Gastroesophageal sphincter (tissue), 4 donors: ENCODE measurements at regions not wholly inside any gene's neighbourhood (a gene's known extent, or its start where the extent isn't known, plus 50 kb on each side); places are given as distances from the start of the nearest gene placed in this dataset.

Experiments
- ATAC-seq: fragments of 150-250 bp; one replicate; pipeline ENCODE4 v1.9.1; 2016; ENCODE audit warnings: mild to moderate bottlenecking, moderate library complexity
- H3K27ac ChIP-seq, 4 donors: fragments of 200-600 bp; sonication (generic) in 3 of 4; 1 replicate in 3 of 4; 2 replicates in 1 of 4; pipeline ENCODE4 v1.5.1; 2016 to 2019
- H3K27me3 ChIP-seq: fragments of 200-600 bp; sonication (generic); one replicate; pipeline ENCODE4 v1.5.1; 2019
- H3K36me3 ChIP-seq, 2 donors: fragments of 200-600 bp; sonication (generic); one replicate each; pipeline ENCODE4 v1.5.1; 2019; ENCODE audit warnings: control low read depth in 1 of 2
- H3K4me1 ChIP-seq, 3 donors: fragments of 200-600 bp; sonication (generic); 1 replicate in 2 of 3; 2 replicates in 1 of 3; pipeline ENCODE4 v1.5.1; 2016 to 2019; ENCODE audit warnings: control low read depth in 2 of 3
- H3K4me3 ChIP-seq, 2 donors: fragments of 200-600 bp; sonication (generic); one replicate each; pipeline ENCODE4 v1.5.1; 2019; ENCODE audit warnings: mild to moderate bottlenecking in 1 of 2, moderate library complexity in 1 of 2
- H3K9me3 ChIP-seq, 3 donors: fragments of 200-600 bp; sonication (generic); one replicate each; pipeline ENCODE4 v1.5.1; 2017 to 2019; ENCODE audit warnings: control low read depth in 2 of 3
- CTCF ChIP-seq, 4 experiments: fragments of 200-600 bp in 2 of 4; fragments of 450-650 bp in 2 of 4; sonication (generic) in 1 of 4; IDR thresholded peaks; one replicate each; pipeline ENCODE4 v1.5.1; 2017 to 2019; ENCODE audit warnings: antibody characterized with exemption in 4 of 4, mild to moderate bottlenecking in 2 of 4, moderate library complexity in 2 of 4
- EP300 ChIP-seq: sonication (generic); formaldehyde crosslinking; IDR thresholded peaks from one replicate; pipeline ENCODE4 v1.6.1; 2017; ENCODE audit warnings: antibody characterized with exemption, mild to moderate bottlenecking
- POLR2A ChIP-seq, 2 donors: fragments of 450-650 bp; IDR thresholded peaks; one replicate each; pipeline ENCODE4 v1.6.1; 2017; ENCODE audit warnings: antibody characterized with exemption in 2 of 2, mild to moderate bottlenecking in 2 of 2, moderate library complexity in 1 of 2
- POLR2AphosphoS5 ChIP-seq: sonication (generic); formaldehyde crosslinking; IDR thresholded peaks from one replicate; pipeline ENCODE4 v1.6.1; 2017; ENCODE audit warnings: antibody characterized with exemption
- WGBS, 2 donors: methylation state at CpG; one replicate each; pipeline ENCODE4 v1.1.5; 2018; ENCODE audit warnings: low coverage in 1 of 2; 5-methylcytosine and 5-hydroxymethylcytosine counted together

GRCh38 chr20:56761393-56761792 lies 132.3 kb downstream of the TFAP2C start:
- TF ChIP-seq POLR2AphosphoS5 (no peak), POLR2A (IDR thresholded peaks at IDR 0.05) (no peak), CTCF (IDR thresholded peaks at IDR 0.05) (no peak), EP300 (no peak)

GRCh38 chr20:56762401-56762800 lies 133.3 kb downstream of the TFAP2C start:
- H3K9me3 ChIP-seq: no peaks in the 10 kb centered on the region
- peaks cover 11% of the 10 kb centered on the region for H3K27me3 ChIP-seq
- WGBS, 2 donors: 59 to 100% methylated on average over 1 to 2 of the region's 4 CpGs
- H3K27ac ChIP-seq: no peak overlapping the region
- H3K4me1 ChIP-seq: no peaks in the 10 kb centered on the region
- H3K4me3 ChIP-seq: no peak overlapping the region
- no peak for ATAC-seq
- no peak for TF ChIP-seq POLR2AphosphoS5
- TF ChIP-seq CTCF (IDR thresholded peaks at IDR 0.05): no peak
- no peak for TF ChIP-seq POLR2A (IDR thresholded peaks at IDR 0.05)
- no peak for TF ChIP-seq EP300
- no peaks in the 10 kb centered on the region for H3K36me3 ChIP-seq

More at GRCh38 chr20:56761393-56761792, 132.3 kb downstream of the TFAP2C start:
- Histone ChIP-seq H3K4me1 (no peaks in the 10 kb centered on the region), H3K9me3 (no peaks in the 10 kb centered on the region), H3K27ac (no peak overlapping the region), H3K4me3 (no peak overlapping the region), H3K27me3 (peaks cover 1% of the 10 kb centered on the region), H3K36me3 (no peaks in the 10 kb centered on the region)
- ATAC-seq: no peak
- 100% methylated on average over 2 of the region's 2 CpGs for WGBS, 2 donors

GRCh38 chr20:56762829-56763228 lies 133.7 kb downstream of the TFAP2C start:
- Histone ChIP-seq H3K36me3 (no peaks in the 10 kb centered on the region), H3K27ac (no peak overlapping the region), H3K9me3 (no peaks in the 10 kb centered on the region), H3K4me1 (no peaks in the 10 kb centered on the region), H3K27me3 (peaks cover 15% of the 10 kb centered on the region), H3K4me3 (no peak overlapping the region)
- ATAC-seq: no peak
- TF ChIP-seq POLR2A (IDR thresholded peaks at IDR 0.05): no peak
- TF ChIP-seq POLR2AphosphoS5: no peak
- TF ChIP-seq CTCF (IDR thresholded peaks at IDR 0.05): no peak
- TF ChIP-seq EP300: no peak
- 80 to 93% methylated on average over 1 to 6 of the region's 8 CpGs for WGBS, 2 donors

- 44 to 91% methylated on average over 2 to 6 of the region's 15 CpGs for WGBS, 2 donors
- Histone ChIP-seq H3K36me3 (no peaks in the 10 kb centered on the region), H3K9me3 (no peaks in the 10 kb centered on the region), H3K27ac (no peak overlapping the region), H3K27me3 (peaks cover 19% of the 10 kb centered on the region), H3K4me1 (no peaks in the 10 kb centered on the region), H3K4me3 (no peak overlapping the region)
- no peak for TF ChIP-seq EP300
- no peak for TF ChIP-seq CTCF (IDR thresholded peaks at IDR 0.05)
- TF ChIP-seq POLR2AphosphoS5: no peak
- TF ChIP-seq POLR2A (IDR thresholded peaks at IDR 0.05): no peak
- no peak for ATAC-seq
Observed at GRCh38 chr20:56764671-56765070, 135.6 kb downstream of the TFAP2C start.

GRCh38 chr20:56765172-56766073 lies 136.3 kb downstream of the TFAP2C start:
- H3K36me3 ChIP-seq: no peaks in the 10 kb centered on the region
- no peaks in the 10 kb centered on the region for H3K9me3 ChIP-seq
- H3K4me3 ChIP-seq: no peak overlapping the region
- TF ChIP-seq CTCF (IDR thresholded peaks at IDR 0.05) (no peak), POLR2AphosphoS5 (no peak), EP300 (no peak), POLR2A (IDR thresholded peaks at IDR 0.05) (no peak)
- no peak for ATAC-seq
- no peaks in the 10 kb centered on the region for H3K4me1 ChIP-seq
- 70 to 76% methylated on average over 8 of the region's 12 CpGs for WGBS, 2 donors
- peaks cover 19% of the 10 kb centered on the region for H3K27me3 ChIP-seq
- no peak overlapping the region for H3K27ac ChIP-seq
